CD14-positive monocyte (primary cell): ENCODE measurements at regions not wholly inside any gene's neighbourhood (a gene's known extent, or its start where the extent isn't known, plus 50 kb on each side); places are given as distances from the start of the nearest gene placed in this dataset.

Experiments
- DNase-seq, 3 donors: peaks; one replicate each; pipeline ENCODE4 v3.0.0-alpha.2; 2011 to 2022
- H2AFZ ChIP-seq: 2 replicates; pipeline ENCODE4 v1.6.0; 2012; ENCODE audit warnings: mild to moderate bottlenecking, low read depth, low read length, inconsistent platforms; ENCODE audit not compliant: insufficient read depth, poor library complexity, severe bottlenecking
- H3K27ac ChIP-seq, 2 donors: 1 replicate in 1 of 2; 2 replicates in 1 of 2; pipeline ENCODE4 v1.5.1; 2012 to 2013; ENCODE audit warnings: low read length in 2 of 2, control low read depth in 1 of 2, inconsistent platforms in 1 of 2, low read depth in 1 of 2, mild to moderate bottlenecking in 1 of 2
- H3K27me3 ChIP-seq, 2 donors: one replicate each; pipeline versions ENCODE4 v1.6.0 to v1.6.1; 2011 to 2013; ENCODE audit warnings: low read length in 2 of 2; ENCODE audit not compliant: control insufficient read depth in 2 of 2, insufficient read depth in 2 of 2
- H3K36me3 ChIP-seq, 2 donors: replicated peaks in 1 of 2; 1 replicate in 1 of 2; 2 replicates in 1 of 2; pipeline versions ENCODE4 v1.5.1 to v1.6.1; 2012 to 2013; ENCODE audit warnings: low read length in 2 of 2, control low read depth in 1 of 2, inconsistent platforms in 1 of 2, mild to moderate bottlenecking in 1 of 2; ENCODE audit not compliant: insufficient read depth in 2 of 2, control insufficient read depth in 1 of 2
- H3K4me1 ChIP-seq, 2 donors: 1 replicate in 1 of 2; 2 replicates in 1 of 2; pipeline versions ENCODE4 v1.5.1 to v1.6.1; 2012 to 2013; ENCODE audit warnings: low read length in 2 of 2, control low read depth in 1 of 2, inconsistent platforms in 1 of 2, mild to moderate bottlenecking in 1 of 2, moderate library complexity in 1 of 2; ENCODE audit not compliant: insufficient read depth in 2 of 2, control insufficient read depth in 1 of 2
- H3K4me2 ChIP-seq: replicated peaks from 2 replicates; pipeline ENCODE3; 2012; ENCODE audit warnings: low read length, moderate library complexity, mild to moderate bottlenecking; ENCODE audit not compliant: poor library complexity, severe bottlenecking; ENCODE audit errors: extremely low read depth
- H3K4me3 ChIP-seq, 3 experiments: fragments of 200-600 bp in 1 of 3; sonication (generic) in 1 of 3; replicated peaks in 1 of 3; 1 replicate in 2 of 3; 2 replicates in 1 of 3; pipeline ENCODE4 v1.5.1; 2011 to 2013; ENCODE audit warnings: low read length in 3 of 3, mild to moderate bottlenecking in 3 of 3, control low read depth in 2 of 3, low read depth in 2 of 3, inconsistent platforms in 1 of 3, moderate library complexity in 1 of 3
- H3K79me2 ChIP-seq: 2 replicates; pipeline ENCODE4 v1.6.0; 2012; ENCODE audit warnings: mild to moderate bottlenecking, control low read depth, inconsistent platforms, low read length, moderate library complexity; ENCODE audit not compliant: insufficient read depth
- H3K9ac ChIP-seq: 2 replicates; pipeline ENCODE4 v1.6.0; 2017; ENCODE audit warnings: low read length, mild to moderate bottlenecking; ENCODE audit not compliant: insufficient read depth, poor library complexity, severe bottlenecking
- H3K9me3 ChIP-seq, 2 donors: replicated peaks in 1 of 2; 1 replicate in 1 of 2; 2 replicates in 1 of 2; pipeline versions ENCODE4 v1.5.1 to v1.6.1; 2012 to 2013; ENCODE audit warnings: low read length in 2 of 2, control low read depth in 1 of 2; ENCODE audit not compliant: control insufficient read depth in 1 of 2, insufficient read depth in 1 of 2
- H4K20me1 ChIP-seq: 2 replicates; pipeline ENCODE4 v1.6.0; 2012; ENCODE audit warnings: mild to moderate bottlenecking, low read length, control low read depth, moderate library complexity; ENCODE audit not compliant: insufficient read depth
- H3K27ac Mint-ChIP-seq, 7 donors: one replicate each; pipeline ENCODE4 v1.8.0; 2020; ENCODE audit warnings: mild to moderate bottlenecking in 7 of 7, mixed read lengths in 7 of 7, moderate library complexity in 6 of 7, inconsistent platforms in 2 of 7
- H3K27me3 Mint-ChIP-seq, 3 donors: one replicate each; pipeline ENCODE4 v1.8.0; 2021 to 2022; ENCODE audit warnings: low read depth in 3 of 3, mild to moderate bottlenecking in 3 of 3, mixed read lengths in 3 of 3, moderate library complexity in 3 of 3, inconsistent platforms in 1 of 3
- H3K36me3 Mint-ChIP-seq, 2 donors: one replicate each; pipeline ENCODE4 v1.8.0; 2020; ENCODE audit warnings: mixed read lengths in 2 of 2, inconsistent platforms in 1 of 2, mild to moderate bottlenecking in 1 of 2
- H3K4me1 Mint-ChIP-seq: one replicate; pipeline ENCODE4 v1.8.0; 2020; ENCODE audit warnings: mild to moderate bottlenecking, mixed read lengths
- H3K4me3 Mint-ChIP-seq, 2 donors: one replicate each; pipeline ENCODE4 v1.8.0; 2020; ENCODE audit warnings: mild to moderate bottlenecking in 2 of 2, mixed read lengths in 2 of 2, moderate library complexity in 1 of 2
- H3K9me3 Mint-ChIP-seq, 7 donors: one replicate each; pipeline ENCODE4 v1.8.0; 2020 to 2022; ENCODE audit warnings: mixed read lengths in 7 of 7, mild to moderate bottlenecking in 6 of 7, moderate library complexity in 6 of 7, inconsistent platforms in 2 of 7
- CTCF ChIP-seq: fragments of 200-600 bp; IDR thresholded peaks from one replicate; pipeline ENCODE4 v1.8.0; 2022; ENCODE audit warnings: antibody characterized with exemption, mild to moderate bottlenecking
- intact Hi-C, 2 donors: fragments of 100-400 bp; cut with micrococcal nuclease; formaldehyde crosslinking; loops; one replicate each; pipeline versions ENCODE4 v1.15.0 to v1.15.1; 2023

- no peaks in the 10 kb centered on the region for H3K27me3 ChIP-seq
- H3K4me3 ChIP-seq: no peak overlapping the region
- Mint-ChIP-seq H3K27me3 (no peaks in the 10 kb centered on the region), H3K27ac (no peak overlapping the region), H3K9me3 (peaks cover 0 to 3% (median 0%) of the 10 kb centered on the region in 7 donors), H3K36me3 (no peaks in the 10 kb centered on the region), H3K4me3 (no peak overlapping the region), H3K4me1 (no peaks in the 10 kb centered on the region)
- no peak overlapping the region for H3K9ac ChIP-seq
- intact Hi-C loops: no loop called here
- H3K4me1 ChIP-seq: no peaks in the 10 kb centered on the region
- no peaks in the 10 kb centered on the region for H3K36me3 ChIP-seq
- no peaks in the 10 kb centered on the region for H3K79me2 ChIP-seq
- H3K9me3 ChIP-seq: no peaks in the 10 kb centered on the region
- H3K4me2 ChIP-seq: no peak overlapping the region
- no peak overlapping the region for H3K27ac ChIP-seq
- H4K20me1 ChIP-seq: no peaks in the 10 kb centered on the region
- DNase-seq: no peak
- TF ChIP-seq CTCF: no peak
- no peak overlapping the region for H2AFZ ChIP-seq
Observed at GRCh38 chr7:119963654-119964053, 309.3 kb upstream of the KCND2 start.

GRCh38 chr7:119964065-119964464, 308.9 kb upstream of the KCND2 start:
- intact Hi-C loops: no loop called here
- no peak overlapping the region for H3K4me3 Mint-ChIP-seq
- Histone ChIP-seq H4K20me1 (no peaks in the 10 kb centered on the region), H2AFZ (no peak overlapping the region), H3K27me3 (no peaks in the 10 kb centered on the region), H3K36me3 (no peaks in the 10 kb centered on the region), H3K79me2 (no peaks in the 10 kb centered on the region), H3K4me1 (no peaks in the 10 kb centered on the region), H3K4me3 (no peak overlapping the region), H3K9me3 (no peaks in the 10 kb centered on the region), H3K9ac (no peak overlapping the region), H3K4me2 (no peak overlapping the region), H3K27ac (no peak overlapping the region)
- H3K9me3 Mint-ChIP-seq: peaks cover 0 to 3% (median 0%) of the 10 kb centered on the region in 7 donors
- no peaks in the 10 kb centered on the region for H3K4me1 Mint-ChIP-seq
- no peak for DNase-seq
- no peak overlapping the region for H3K27ac Mint-ChIP-seq
- H3K36me3 Mint-ChIP-seq: no peaks in the 10 kb centered on the region
- no peaks in the 10 kb centered on the region for H3K27me3 Mint-ChIP-seq
- no peak for TF ChIP-seq CTCF
